IMR-90 (cell line): ENCODE measurements at regions not wholly inside any gene's neighbourhood (a gene's known extent, or its start where the extent isn't known, plus 50 kb on each side); places are given as distances from the start of the nearest gene placed in this dataset.

Source experiments
- ATAC-seq: fragments of 200-7000 bp; cut with Tn5 transposase; 2 replicates; pipeline ENCODE4 v1.9.1; 2020; ENCODE audit warnings: low read depth, mild to moderate bottlenecking, moderate library complexity
- BruUV-seq: library from RNA; stranded (reverse); fragments of 400-500 nt; replicated peaks from 2 replicates; lab custom pipeline; 2021; lab: Mats Ljungman, UMichigan
- CTCF ChIA-PET: fragments of 300-600 bp; formaldehyde crosslinking; extraction: SDS; loops from one replicate; lab custom pipeline; 2021; ENCODE audit warnings: antibody characterized with exemption; lab: Yijun Ruan, JAX
- POLR2A ChIA-PET: fragments of 300-600 bp; sonication (Branson Sonifier 250); formaldehyde crosslinking; loops from one replicate; lab custom pipeline; 2022; ENCODE audit warnings: antibody characterized with exemption; ENCODE audit not compliant: unreplicated experiment; lab: Charles Lee
- DNase-seq: peaks from one replicate; pipeline ENCODE4 v3.0.0; 2013
- H2AFZ ChIP-seq: replicated peaks from 2 replicates; pipeline ENCODE3; 2013; ENCODE audit warnings: low read length, mild to moderate bottlenecking; ENCODE audit not compliant: poor library complexity
- H2AK5ac ChIP-seq: 2 replicates; pipeline ENCODE4 v1.6.1; 2013; ENCODE audit warnings: low read depth, low read length, inconsistent platforms
- H2AK9ac ChIP-seq: replicated peaks from 2 replicates; pipeline ENCODE3; 2013; ENCODE audit warnings: mild to moderate bottlenecking, low read depth, low read length, moderate library complexity; ENCODE audit not compliant: poor library complexity
- H2BK120ac ChIP-seq: 2 replicates; pipeline ENCODE4 v1.6.1; 2013; ENCODE audit warnings: low read depth, low read length, inconsistent platforms
- H2BK15ac ChIP-seq: 3 replicates; pipeline ENCODE4 v1.6.1; 2013; ENCODE audit warnings: low read depth, low read length, inconsistent platforms
- H2BK20ac ChIP-seq: 2 replicates; pipeline ENCODE4 v1.6.1; 2013; ENCODE audit warnings: low read depth, mild to moderate bottlenecking, inconsistent platforms, low read length, moderate library complexity
- H2BK5ac ChIP-seq: 2 replicates; pipeline ENCODE4 v1.6.1; 2013; ENCODE audit warnings: mild to moderate bottlenecking, low read depth, low read length, inconsistent platforms; ENCODE audit not compliant: poor library complexity, severe bottlenecking
- H3K14ac ChIP-seq: replicated peaks from 2 replicates; pipeline ENCODE4 v1.6.1; 2013; ENCODE audit warnings: low read depth, low read length, inconsistent platforms
- H3K18ac ChIP-seq: 2 replicates; pipeline ENCODE4 v1.6.1; 2013; ENCODE audit warnings: low read depth, low read length, control low read depth
- H3K23ac ChIP-seq: 2 replicates; pipeline ENCODE4 v1.6.1; 2013; ENCODE audit warnings: low read depth, low read length, inconsistent platforms
- H3K27ac ChIP-seq: 2 replicates; pipeline ENCODE4 v1.5.1; 2013; ENCODE audit warnings: mild to moderate bottlenecking, control low read depth, low read length; ENCODE audit not compliant: insufficient read depth
- H3K27me3 ChIP-seq: 2 replicates; pipeline ENCODE4 v1.6.1; 2013; ENCODE audit warnings: low read length; ENCODE audit not compliant: control insufficient read depth, insufficient read depth
- H3K36me3 ChIP-seq: 2 replicates; pipeline ENCODE4 v1.6.1; 2013; ENCODE audit warnings: low read length, mixed read lengths; ENCODE audit not compliant: control insufficient read depth, insufficient read depth
- H3K4ac ChIP-seq: 2 replicates; pipeline ENCODE4 v1.6.1; 2013; ENCODE audit warnings: low read depth, low read length, inconsistent platforms
- H3K4me1 ChIP-seq: 2 replicates; pipeline ENCODE4 v1.6.1; 2013; ENCODE audit warnings: low read length, mixed read lengths; ENCODE audit not compliant: control insufficient read depth, insufficient read depth
- H3K4me2 ChIP-seq: 2 replicates; pipeline ENCODE4 v1.6.1; 2013; ENCODE audit warnings: low read depth, mild to moderate bottlenecking, control low read depth, low read length, moderate library complexity
- H3K4me3 ChIP-seq: 2 replicates; pipeline ENCODE4 v1.5.1; 2013; ENCODE audit warnings: low read depth, mild to moderate bottlenecking, control low read depth, low read length, moderate library complexity; ENCODE audit not compliant: insufficient read depth
- H3K56ac ChIP-seq: 2 replicates; pipeline ENCODE4 v1.6.1; 2013; ENCODE audit warnings: low read length, inconsistent platforms; ENCODE audit not compliant: insufficient read depth; ENCODE audit errors: extremely low read depth
- H3K79me1 ChIP-seq, 2 experiments: 2 replicates each; pipeline ENCODE4 v1.6.1; 2013; ENCODE audit warnings: low read length in 2 of 2, inconsistent platforms in 1 of 2, low read depth in 1 of 2
- H3K9ac ChIP-seq: 2 replicates; pipeline ENCODE4 v1.6.1; 2013; ENCODE audit warnings: low read depth, low read length, control low read depth
- H3K9me1 ChIP-seq: 2 replicates; pipeline ENCODE4 v1.6.1; 2013; ENCODE audit warnings: low read length, inconsistent platforms; ENCODE audit not compliant: insufficient read depth
- H3K9me3 ChIP-seq: 2 replicates; pipeline ENCODE4 v1.6.1; 2013; ENCODE audit warnings: low read length; ENCODE audit not compliant: control insufficient read depth, insufficient read depth
- H4K20me1 ChIP-seq: 2 replicates; pipeline ENCODE4 v1.6.1; 2013; ENCODE audit warnings: low read length, inconsistent platforms; ENCODE audit not compliant: insufficient read depth
- H4K5ac ChIP-seq: 2 replicates; pipeline ENCODE4 v1.6.1; 2013; ENCODE audit warnings: mild to moderate bottlenecking, low read depth, low read length, control low read depth
- H4K8ac ChIP-seq, 2 experiments: 2 replicates each; pipeline ENCODE4 v1.6.1; 2013; ENCODE audit warnings: low read depth in 2 of 2, low read length in 2 of 2, control low read depth in 1 of 2, inconsistent platforms in 1 of 2
- H4K91ac ChIP-seq: 2 replicates; pipeline ENCODE4 v1.6.1; 2013; ENCODE audit warnings: low read depth, low read length, inconsistent platforms; ENCODE audit not compliant: insufficient read depth
- BHLHE40 ChIP-seq: fragments of 150-350 bp; IDR thresholded peaks from 2 replicates; pipeline ENCODE4 v1.6.1; 2016; ENCODE audit warnings: mild to moderate bottlenecking, low read depth, low read length
- CEBPB ChIP-seq: IDR thresholded peaks from 2 replicates; pipeline ENCODE4 v1.6.1; 2012; ENCODE audit warnings: low read depth, low read length, improper control_type of control experiment
- CHD1 ChIP-seq: IDR thresholded peaks from 2 replicates; pipeline ENCODE4 v1.6.1; 2012; ENCODE audit warnings: low read depth, low read length, improper control_type of control experiment
- FOS ChIP-seq: fragments of 150-350 bp; IDR thresholded peaks from 2 replicates; pipeline ENCODE4 v1.6.1; 2016; ENCODE audit warnings: low read depth, low read length
- MAFK ChIP-seq: IDR thresholded peaks from 2 replicates; pipeline ENCODE4 v1.6.1; 2012; ENCODE audit warnings: low read depth, low read length, improper control_type of control experiment
- MAZ ChIP-seq: IDR thresholded peaks from 2 replicates; pipeline ENCODE4 v1.6.1; 2012; ENCODE audit warnings: low read depth, mild to moderate bottlenecking, low read length, improper control_type of control experiment, moderate library complexity, borderline replicate concordance
- MXI1 ChIP-seq: IDR thresholded peaks from 2 replicates; pipeline ENCODE4 v1.6.1; 2012; ENCODE audit warnings: low read depth, mild to moderate bottlenecking, low read length, moderate library complexity, borderline replicate concordance
- NFE2L2 ChIP-seq: fragments of 150-350 bp; IDR thresholded peaks from 2 replicates; pipeline ENCODE4 v1.6.1; 2016; ENCODE audit warnings: low read depth, mild to moderate bottlenecking, low read length
- POLR2A ChIP-seq: IDR thresholded peaks from 2 replicates; pipeline ENCODE4 v1.6.1; 2012; ENCODE audit warnings: mild to moderate bottlenecking, low read depth, low read length
- RAD21 ChIP-seq: IDR thresholded peaks from 2 replicates; pipeline ENCODE4 v1.6.1; 2012; ENCODE audit warnings: low read length, improper control_type of control experiment
- RCOR1 ChIP-seq: IDR thresholded peaks from 2 replicates; pipeline ENCODE4 v1.6.1; 2012; ENCODE audit warnings: mild to moderate bottlenecking, low read length, improper control_type of control experiment; ENCODE audit not compliant: insufficient replicate concordance
- RFX5 ChIP-seq: IDR thresholded peaks from 2 replicates; pipeline ENCODE4 v1.8.0; 2012; ENCODE audit warnings: low read depth, mild to moderate bottlenecking, low read length, moderate library complexity
- SMC3 ChIP-seq: fragments of 150-350 bp; IDR thresholded peaks from 2 replicates; pipeline ENCODE4 v1.6.1; 2016; ENCODE audit warnings: low read depth, mild to moderate bottlenecking, antibody characterized with exemption, low read length, moderate library complexity
- WGBS, 2 experiments: methylation state at CpG; one replicate each; pipeline versions ENCODE4 v1.1.5 to v1.1.7; 2013; ENCODE audit warnings: missing lambda C conversion rate in 2 of 2; ENCODE audit not compliant: insufficient read length in 1 of 2; ENCODE audit errors: extremely low coverage in 2 of 2; 5-methylcytosine and 5-hydroxymethylcytosine counted together
- dilution Hi-C: fragments of 300-500 bp; cut with HindIII; formaldehyde crosslinking; loops from one replicate; pipeline ENCODE4 v1.14.3; 2018; ENCODE audit warnings: low sequenced_read_pairs; ENCODE audit not compliant: unreplicated experiment
- in situ Hi-C: fragments of 300-500 bp; cut with MboI; formaldehyde crosslinking; loops from 3 replicates; pipeline ENCODE4 v1.14.3; 2019; ENCODE audit warnings: low sequenced_read_pairs, inconsistent platforms, mixed read lengths
- intact Hi-C: fragments of 100-400 bp; cut with micrococcal nuclease; formaldehyde crosslinking; loops from 2 replicates; pipeline ENCODE4 v1.10.0; 2022
- TF ChIP-seq, protein P1 (sequence below): conservative IDR thresholded peaks from 2 replicates; pipeline ENCODE4 v1.5.1; 2012; ENCODE audit warnings: mild to moderate bottlenecking, low read depth, low read length, improper control_type of control experiment
- TF ChIP-seq, protein P2 (sequence below): fragments of 150-350 bp; IDR thresholded peaks from 2 replicates; pipeline ENCODE4 v1.6.1; 2017; ENCODE audit warnings: mild to moderate bottlenecking, antibody characterized with exemption, low read length, low read depth
- TF ChIP-seq, protein P3 (sequence below): fragments of 150-350 bp; IDR thresholded peaks from 2 replicates; pipeline ENCODE4 v1.6.1; 2016; ENCODE audit warnings: low read depth, mild to moderate bottlenecking, low read length, moderate library complexity, borderline replicate concordance

DNA sequence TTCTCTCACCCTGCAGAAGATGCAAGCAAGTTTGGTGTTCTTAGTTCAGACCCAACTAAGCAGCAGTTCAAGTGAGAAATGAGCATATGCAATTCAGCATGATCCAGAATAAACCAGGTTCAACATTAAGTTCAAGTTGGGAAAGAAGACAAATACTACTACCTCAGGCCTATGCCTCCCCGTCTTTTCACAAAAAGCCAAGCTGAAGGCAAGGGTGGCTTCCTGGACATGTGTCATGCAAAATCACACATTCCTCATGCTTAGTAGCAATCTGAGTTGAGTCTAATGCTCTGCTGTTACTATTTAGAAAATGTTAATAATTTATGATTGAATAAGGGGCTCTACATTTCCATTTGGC, 453.4 kb upstream of the GRAMD2B start:
- Histone ChIP-seq H4K91ac (no peak overlapping the region), H3K9me3 (peaks cover 2% of the 10 kb centered on the region; the same call in 1 of the 2 replicates), H3K9ac (no peak overlapping the region), H3K56ac (no peak overlapping the region), H3K18ac (no peak overlapping the region), H3K4me3 (no peak overlapping the region), H3K4ac (no peak overlapping the region), H3K27me3 (no peaks in the 10 kb centered on the region; the same call in 1 of the 2 replicates), H4K5ac (no peak overlapping the region), H4K8ac (no peak overlapping the region), H4K20me1 (no peaks in the 10 kb centered on the region), H2BK15ac (no peak overlapping the region), H3K4me1 (no peaks in the 10 kb centered on the region), H2AK9ac (no peak overlapping the region), H3K4me2 (no peak overlapping the region), H2AFZ (no peak overlapping the region), H3K36me3 (no peaks in the 10 kb centered on the region), H2BK5ac (no peak overlapping the region), H3K23ac (no peak overlapping the region), H3K27ac (no peak overlapping the region), H2AK5ac (no peak overlapping the region), H2BK20ac (no peak overlapping the region), H2BK120ac (no peak overlapping the region), H3K79me1 (no peaks in the 10 kb centered on the region), H3K14ac (no peak overlapping the region), H3K9me1 (no peaks in the 10 kb centered on the region)
- CTCF ChIA-PET: no interaction called here
- BruUV-seq: no TSS peak
- DNase-seq: no peak
- dilution Hi-C loops (no loop called here), intact Hi-C loops (no loop called here), in situ Hi-C loops (no loop called here)
- no peak for ATAC-seq
- TF ChIP-seq RCOR1 (no peak), BHLHE40 (no peak), CEBPB (no peak), MAFK (no peak), RAD21 (no peak), CHD1 (no peak), SMC3 (no peak), FOS (no peak), MXI1 (no peak), NFE2L2 (no peak), RFX5 (no peak), MAZ (no peak), POLR2A (no peak)
- TF ChIP-seq, protein P1, sequence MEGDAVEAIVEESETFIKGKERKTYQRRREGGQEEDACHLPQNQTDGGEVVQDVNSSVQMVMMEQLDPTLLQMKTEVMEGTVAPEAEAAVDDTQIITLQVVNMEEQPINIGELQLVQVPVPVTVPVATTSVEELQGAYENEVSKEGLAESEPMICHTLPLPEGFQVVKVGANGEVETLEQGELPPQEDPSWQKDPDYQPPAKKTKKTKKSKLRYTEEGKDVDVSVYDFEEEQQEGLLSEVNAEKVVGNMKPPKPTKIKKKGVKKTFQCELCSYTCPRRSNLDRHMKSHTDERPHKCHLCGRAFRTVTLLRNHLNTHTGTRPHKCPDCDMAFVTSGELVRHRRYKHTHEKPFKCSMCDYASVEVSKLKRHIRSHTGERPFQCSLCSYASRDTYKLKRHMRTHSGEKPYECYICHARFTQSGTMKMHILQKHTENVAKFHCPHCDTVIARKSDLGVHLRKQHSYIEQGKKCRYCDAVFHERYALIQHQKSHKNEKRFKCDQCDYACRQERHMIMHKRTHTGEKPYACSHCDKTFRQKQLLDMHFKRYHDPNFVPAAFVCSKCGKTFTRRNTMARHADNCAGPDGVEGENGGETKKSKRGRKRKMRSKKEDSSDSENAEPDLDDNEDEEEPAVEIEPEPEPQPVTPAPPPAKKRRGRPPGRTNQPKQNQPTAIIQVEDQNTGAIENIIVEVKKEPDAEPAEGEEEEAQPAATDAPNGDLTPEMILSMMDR: no peak
- TF ChIP-seq, protein P2, sequence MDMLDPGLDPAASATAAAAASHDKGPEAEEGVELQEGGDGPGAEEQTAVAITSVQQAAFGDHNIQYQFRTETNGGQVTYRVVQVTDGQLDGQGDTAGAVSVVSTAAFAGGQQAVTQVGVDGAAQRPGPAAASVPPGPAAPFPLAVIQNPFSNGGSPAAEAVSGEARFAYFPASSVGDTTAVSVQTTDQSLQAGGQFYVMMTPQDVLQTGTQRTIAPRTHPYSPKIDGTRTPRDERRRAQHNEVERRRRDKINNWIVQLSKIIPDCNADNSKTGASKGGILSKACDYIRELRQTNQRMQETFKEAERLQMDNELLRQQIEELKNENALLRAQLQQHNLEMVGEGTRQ: no peak
- TF ChIP-seq, protein P3, sequence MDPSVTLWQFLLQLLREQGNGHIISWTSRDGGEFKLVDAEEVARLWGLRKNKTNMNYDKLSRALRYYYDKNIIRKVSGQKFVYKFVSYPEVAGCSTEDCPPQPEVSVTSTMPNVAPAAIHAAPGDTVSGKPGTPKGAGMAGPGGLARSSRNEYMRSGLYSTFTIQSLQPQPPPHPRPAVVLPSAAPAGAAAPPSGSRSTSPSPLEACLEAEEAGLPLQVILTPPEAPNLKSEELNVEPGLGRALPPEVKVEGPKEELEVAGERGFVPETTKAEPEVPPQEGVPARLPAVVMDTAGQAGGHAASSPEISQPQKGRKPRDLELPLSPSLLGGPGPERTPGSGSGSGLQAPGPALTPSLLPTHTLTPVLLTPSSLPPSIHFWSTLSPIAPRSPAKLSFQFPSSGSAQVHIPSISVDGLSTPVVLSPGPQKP: no peak
- WGBS, 2 experiments: no CpG with 5 or more reads among the region's 1 CpG
- POLR2A ChIA-PET: no interaction called here
